Karpas-422 (cell line): ENCODE measurements at regions not wholly inside any gene's neighbourhood (a gene's known extent, or its start where the extent isn't known, plus 50 kb on each side); places are given as distances from the start of the nearest gene placed in this dataset.

ENCODE experiments used
- DNase-seq: peaks from one replicate; pipeline ENCODE4 v3.0.0-alpha.2; 2015
- H2AFZ ChIP-seq: fragments of 200-600 bp; sonication (generic); 2 replicates; pipeline ENCODE4 v1.6.1; 2014; ENCODE audit warnings: antibody characterized with exemption, low read length, mixed read lengths
- H3K27ac ChIP-seq: fragments of 200-600 bp; sonication (generic); 2 replicates; pipeline ENCODE4 v1.5.1; 2014; ENCODE audit warnings: mild to moderate bottlenecking, low read length, moderate library complexity
- H3K27me3 ChIP-seq: fragments of 200-600 bp; sonication (generic); 2 replicates; pipeline ENCODE4 v1.6.1; 2014; ENCODE audit warnings: low read length, mixed read lengths
- H3K36me3 ChIP-seq: fragments of 200-600 bp; sonication (generic); 2 replicates; pipeline ENCODE4 v1.6.1; 2014; ENCODE audit warnings: low read length, mixed read lengths; ENCODE audit not compliant: insufficient read depth
- H3K4me1 ChIP-seq: fragments of 200-600 bp; sonication (generic); 2 replicates; pipeline ENCODE4 v1.6.1; 2014; ENCODE audit warnings: mild to moderate bottlenecking, low read length, mixed read lengths
- H3K4me2 ChIP-seq: fragments of 200-600 bp; sonication (generic); 2 replicates; pipeline ENCODE4 v1.6.1; 2014; ENCODE audit warnings: low read length, low read depth, mild to moderate bottlenecking; ENCODE audit not compliant: poor library complexity, severe bottlenecking
- H3K4me3 ChIP-seq: fragments of 200-600 bp; sonication (generic); 2 replicates; pipeline ENCODE4 v1.5.1; 2014; ENCODE audit warnings: mild to moderate bottlenecking, antibody characterized with exemption, low read length, mixed read lengths
- H3K79me2 ChIP-seq: fragments of 200-600 bp; sonication (generic); 2 replicates; pipeline ENCODE4 v1.6.1; 2014; ENCODE audit warnings: mild to moderate bottlenecking, low read length, mixed read lengths
- H3K9ac ChIP-seq: fragments of 200-600 bp; sonication (generic); 2 replicates; pipeline ENCODE4 v1.6.0; 2014; ENCODE audit warnings: low read length
- H3K9me2 ChIP-seq: fragments of 200-600 bp; sonication (generic), shearing (Covaris generic); replicated peaks from 2 replicates; pipeline ENCODE4 v1.6.0; 2014; ENCODE audit warnings: mild to moderate bottlenecking, low read length, moderate library complexity; ENCODE audit not compliant: insufficient read depth
- H3K9me3 ChIP-seq: fragments of 300-700, 200-600 bp; sonication (generic); 2 replicates; pipeline ENCODE4 v1.6.1; 2014; ENCODE audit warnings: low read length, mixed read lengths
- H4K20me1 ChIP-seq: fragments of 200-600 bp; sonication (generic); 2 replicates; pipeline ENCODE4 v1.6.1; 2014; ENCODE audit warnings: mild to moderate bottlenecking, antibody characterized with exemption, low read length, low read depth; ENCODE audit not compliant: insufficient read depth

DNA sequence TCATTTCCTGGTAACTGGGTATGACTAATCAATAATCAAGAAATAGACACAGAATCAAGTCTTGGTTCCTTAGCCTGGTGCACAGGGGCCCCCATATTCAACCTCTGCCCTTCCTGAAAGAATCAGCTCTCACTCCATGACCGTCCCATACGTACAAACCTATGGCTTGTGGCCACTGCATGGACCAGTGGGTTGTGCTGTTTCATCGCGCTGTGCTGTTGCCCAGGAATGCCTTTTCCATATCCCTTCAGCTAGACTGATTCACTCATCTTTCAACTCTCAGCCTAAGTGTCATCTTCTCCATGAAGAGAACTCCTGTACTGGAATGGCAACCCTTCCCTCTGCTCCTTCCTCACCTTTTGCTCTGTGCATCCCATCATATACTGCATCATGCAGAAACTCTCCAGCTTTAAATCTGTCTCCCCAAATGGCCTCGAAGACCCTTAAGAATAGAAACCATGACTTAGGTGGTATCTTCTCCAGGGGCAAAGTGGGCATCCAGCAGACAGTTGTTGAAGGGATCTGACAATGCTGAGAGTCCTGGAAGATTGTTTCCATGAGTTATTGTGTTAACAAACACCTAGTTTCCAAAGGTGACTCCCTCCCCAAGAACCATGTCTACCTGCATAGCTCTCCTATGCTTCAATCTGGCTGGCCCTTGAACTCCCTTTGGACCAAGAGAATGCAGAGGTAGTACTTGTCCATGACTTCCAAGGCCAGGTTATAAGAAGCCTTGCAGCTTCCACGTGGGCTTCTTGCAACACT, 180.8 kb downstream of the ACTL7B start:
- Histone ChIP-seq H3K79me2 (no peaks in the 10 kb centered on the region), H3K4me2 (no peak overlapping the region), H4K20me1 (no peaks in the 10 kb centered on the region), H2AFZ (no peak overlapping the region), H3K4me1 (peaks cover 13% of the 10 kb centered on the region), H3K9me2 (no peaks in the 10 kb centered on the region), H3K27me3 (no peaks in the 10 kb centered on the region), H3K36me3 (no peaks in the 10 kb centered on the region), H3K4me3 (no peak overlapping the region), H3K9me3 (no peaks in the 10 kb centered on the region), H3K9ac (no peak overlapping the region), H3K27ac (no peak overlapping the region)
- no peak for DNase-seq

DNA sequence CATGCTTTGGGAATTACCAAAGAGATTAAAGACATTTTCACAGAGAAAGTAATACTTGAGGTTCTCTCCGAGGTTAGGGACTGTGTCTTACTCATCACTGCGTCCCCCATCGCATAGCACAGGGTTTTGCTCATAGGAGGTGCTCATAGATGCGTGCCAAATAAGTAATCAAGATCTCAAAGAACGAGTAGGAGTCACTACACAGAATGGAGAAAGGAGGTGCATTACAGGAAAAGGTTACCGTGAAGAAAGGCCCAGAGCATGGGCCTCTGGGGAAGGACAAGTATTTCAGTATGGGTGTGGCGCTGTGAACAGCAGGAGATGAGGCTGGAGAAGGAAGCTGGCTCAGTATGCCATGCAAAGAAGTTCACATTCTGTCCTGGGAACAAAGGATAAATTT, 182.4 kb downstream of the ACTL7B start:
- no peaks in the 10 kb centered on the region for H4K20me1 ChIP-seq
- H3K9me2 ChIP-seq = no peaks in the 10 kb centered on the region
- no peak for DNase-seq
- no peak overlapping the region for H3K4me3 ChIP-seq
- H3K36me3 ChIP-seq = no peaks in the 10 kb centered on the region
- H3K27me3 ChIP-seq = no peaks in the 10 kb centered on the region
- no peaks in the 10 kb centered on the region for H3K9me3 ChIP-seq
- H2AFZ ChIP-seq = no peak overlapping the region
- H3K79me2 ChIP-seq = no peaks in the 10 kb centered on the region
- H3K4me2 ChIP-seq = no peak overlapping the region
- no peak overlapping the region for H3K9ac ChIP-seq
- H3K27ac ChIP-seq = no peak overlapping the region
- H3K4me1 ChIP-seq = peaks cover 13% of the 10 kb centered on the region

- no peak for DNase-seq
- Histone ChIP-seq H3K27ac (no peak overlapping the region), H3K9me2 (no peaks in the 10 kb centered on the region), H3K4me3 (no peak overlapping the region), H2AFZ (no peak overlapping the region), H3K27me3 (no peaks in the 10 kb centered on the region), H3K4me1 (peaks cover 13% of the 10 kb centered on the region), H3K9ac (no peak overlapping the region), H3K79me2 (no peaks in the 10 kb centered on the region), H3K36me3 (no peaks in the 10 kb centered on the region), H3K4me2 (no peak overlapping the region), H3K9me3 (no peaks in the 10 kb centered on the region), H4K20me1 (no peaks in the 10 kb centered on the region)
Observed at GRCh38 chr9:108672475-108673190, 183.2 kb downstream of the ACTL7B start.

GRCh38 chr9:108671794-108672193, 184.0 kb downstream of the ACTL7B start:
- H3K79me2 ChIP-seq = no peaks in the 10 kb centered on the region
- no peak overlapping the region for H3K4me3 ChIP-seq
- DNase-seq = no peak

DNA sequence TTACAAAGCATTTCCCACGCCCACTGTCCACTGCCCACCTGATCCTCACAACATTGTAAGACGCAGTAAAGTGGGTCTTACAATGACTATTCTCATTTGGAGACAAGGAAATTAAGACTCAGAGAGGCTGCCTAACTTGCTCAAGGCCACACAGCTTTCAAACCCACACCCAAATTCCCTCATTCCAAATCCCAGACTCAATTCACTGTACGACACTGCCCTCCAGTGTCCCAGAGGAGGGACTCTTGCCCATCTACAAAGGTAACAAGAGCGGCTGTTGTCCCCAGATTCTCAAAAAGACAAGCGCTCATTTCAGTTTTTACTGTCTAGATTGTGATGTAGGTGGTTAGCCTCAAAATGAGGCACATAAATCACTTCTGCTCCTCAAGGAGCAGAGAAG, 184.6 kb downstream of the ACTL7B start:
- Histone ChIP-seq H3K36me3 (no peaks in the 10 kb centered on the region), H3K4me2 (no peak overlapping the region), H3K27ac (no peak overlapping the region), H3K9me3 (no peaks in the 10 kb centered on the region), H3K9ac (no peak overlapping the region), H3K79me2 (no peaks in the 10 kb centered on the region), H3K9me2 (no peaks in the 10 kb centered on the region), H4K20me1 (no peaks in the 10 kb centered on the region), H2AFZ (no peak overlapping the region), H3K4me1 (peaks cover 7% of the 10 kb centered on the region), H3K4me3 (no peak overlapping the region), H3K27me3 (no peaks in the 10 kb centered on the region)
- DNase-seq = no peak

More at GRCh38 chr9:108671794-108672193, 184.0 kb downstream of the ACTL7B start:
- Histone ChIP-seq H3K27me3 (no peaks in the 10 kb centered on the region), H3K27ac (no peak overlapping the region), H3K9ac (no peak overlapping the region), H3K9me3 (no peaks in the 10 kb centered on the region), H3K36me3 (no peaks in the 10 kb centered on the region), H3K9me2 (no peaks in the 10 kb centered on the region), H4K20me1 (no peaks in the 10 kb centered on the region), H3K4me1 (peaks cover 13% of the 10 kb centered on the region), H2AFZ (no peak overlapping the region), H3K4me2 (no peak overlapping the region)

GRCh38 chr9:108668938-108669335, 186.8 kb downstream of the ACTL7B start:
- no peak overlapping the region for H3K27ac ChIP-seq
- no peaks in the 10 kb centered on the region for H3K79me2 ChIP-seq
- no peaks in the 10 kb centered on the region for H3K36me3 ChIP-seq
- H3K4me3 ChIP-seq = no peak overlapping the region
- H3K9me2 ChIP-seq = no peaks in the 10 kb centered on the region
- no peak overlapping the region for H3K9ac ChIP-seq
- H4K20me1 ChIP-seq = no peaks in the 10 kb centered on the region
- H3K4me2 ChIP-seq = no peak overlapping the region
- H3K27me3 ChIP-seq = no peaks in the 10 kb centered on the region
- no peaks in the 10 kb centered on the region for H3K4me1 ChIP-seq
- no peak for DNase-seq
- no peak overlapping the region for H2AFZ ChIP-seq
- H3K9me3 ChIP-seq = no peaks in the 10 kb centered on the region

GRCh38 chr9:108668191-108668937, 187.4 kb downstream of the ACTL7B start:
- Histone ChIP-seq H3K9me3 (no peaks in the 10 kb centered on the region), H3K36me3 (no peaks in the 10 kb centered on the region), H4K20me1 (no peaks in the 10 kb centered on the region), H3K79me2 (no peaks in the 10 kb centered on the region), H3K4me1 (no peaks in the 10 kb centered on the region), H3K9me2 (no peaks in the 10 kb centered on the region), H3K27me3 (no peaks in the 10 kb centered on the region), H3K4me2 (no peak overlapping the region), H3K9ac (no peak overlapping the region), H3K27ac (no peak overlapping the region), H2AFZ (no peak overlapping the region), H3K4me3 (no peak overlapping the region)
- no peak for DNase-seq

DNA sequence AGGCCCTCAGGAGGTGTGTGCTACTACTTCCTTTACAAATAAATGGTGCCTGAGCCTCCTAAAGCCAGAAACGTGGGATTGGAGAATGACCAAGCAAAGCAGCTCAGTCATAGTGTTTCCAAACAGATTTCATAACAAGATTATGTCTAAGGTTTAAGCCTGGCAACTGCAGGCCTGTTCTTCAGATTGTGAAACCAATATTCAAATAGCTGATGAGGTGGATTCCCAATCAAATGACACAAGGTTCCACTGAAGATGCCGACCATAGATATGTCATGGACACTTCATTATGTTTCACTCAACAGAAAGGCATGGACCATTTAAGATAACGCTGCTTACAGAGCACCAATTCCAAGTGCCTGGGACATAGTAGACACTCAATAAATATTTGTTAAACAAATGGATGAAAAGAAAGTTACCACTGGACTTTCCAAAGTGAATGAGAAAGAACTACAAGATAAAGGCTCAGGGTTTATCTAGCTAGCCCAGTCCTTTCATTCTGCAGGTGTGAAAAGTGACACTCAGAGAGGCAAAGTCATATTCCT, 189.5 kb downstream of the ACTL7B start:
- Histone ChIP-seq H2AFZ (no peak overlapping the region), H3K9me2 (no peaks in the 10 kb centered on the region), H3K9ac (no peak overlapping the region), H3K27me3 (no peaks in the 10 kb centered on the region), H3K36me3 (no peaks in the 10 kb centered on the region), H4K20me1 (no peaks in the 10 kb centered on the region), H3K4me3 (no peak overlapping the region), H3K4me1 (no peaks in the 10 kb centered on the region), H3K79me2 (no peaks in the 10 kb centered on the region), H3K4me2 (no peak overlapping the region), H3K9me3 (no peaks in the 10 kb centered on the region), H3K27ac (no peak overlapping the region)
- no peak for DNase-seq
